HG02798 (cell line): ENCODE measurements at regions not wholly inside any gene's neighbourhood (a gene's known extent, or its start where the extent isn't known, plus 50 kb on each side); places are given as distances from the start of the nearest gene placed in this dataset.
A peak's percentile ranks its signal among the peaks of the same experiment; 100 is the strongest.
"Not testable (repeated sequence)": the region's sequence is repeated elsewhere in the genome, so short reads cannot be mapped to it uniquely, and the experiment has no call there.

ENCODE experiments used
- ATAC-seq: cut with Tn5 transposase; IDR thresholded peaks from one replicate; pipeline ENCODE4 v1.9.1; 2021; ENCODE audit warnings: mild to moderate bottlenecking; ENCODE audit not compliant: unreplicated experiment, poor library complexity

GRCh38 chr7:131691454-131692130 lies 135.2 kb upstream of the PODXL start:
- no peak for ATAC-seq

- no peak for ATAC-seq
These were observed 134.0 kb upstream of the PODXL start for GRCh38 chr7:131690441-131690840.

- ATAC-seq, result no peak
These were observed 133.3 kb upstream of the PODXL start for GRCh38 chr7:131689662-131690234.

- ATAC-seq, result peak; percentile 71
These were observed 132.6 kb upstream of the PODXL start for GRCh38 chr7:131688738-131689661.

- no peak for ATAC-seq
These were observed 130.9 kb upstream of the PODXL start for GRCh38 chr7:131687296-131687695.

GRCh38 chr7:131686833-131687232 lies 130.4 kb upstream of the PODXL start:
- no peak for ATAC-seq

GRCh38 chr7:131683536-131684125 lies 127.2 kb upstream of the PODXL start:
- no peak for ATAC-seq

- no peak for ATAC-seq
These were observed 125.5 kb upstream of the PODXL start for GRCh38 chr7:131681961-131682360.

GRCh38 chr7:131679071-131679470 lies 122.6 kb upstream of the PODXL start:
- ATAC-seq, result not testable (repeated sequence)

GRCh38 chr7:131676850-131677249 lies 120.4 kb upstream of the PODXL start:
- ATAC-seq, result not testable (repeated sequence)

- ATAC-seq, result no peak
These were observed 117.7 kb upstream of the PODXL start for GRCh38 chr7:131674131-131674530.

- ATAC-seq, result no peak
These were observed 117.1 kb upstream of the PODXL start for GRCh38 chr7:131673576-131673975.

GRCh38 chr7:131670406-131670805 lies 114.0 kb upstream of the PODXL start:
- no peak for ATAC-seq

GRCh38 chr7:131667699-131668098 lies 111.3 kb upstream of the PODXL start:
- no peak for ATAC-seq

- no peak for ATAC-seq
These were observed 108.6 kb upstream of the PODXL start for GRCh38 chr7:131665021-131665420.

- no peak for ATAC-seq
These were observed 108.1 kb upstream of the PODXL start for GRCh38 chr7:131664570-131664969.

- not testable (repeated sequence) for ATAC-seq
These were observed 106.0 kb upstream of the PODXL start for GRCh38 chr7:131662301-131662873.

- ATAC-seq, result no peak
These were observed 101.5 kb upstream of the PODXL start for GRCh38 chr7:131657881-131658280.

- ATAC-seq, result no peak
These were observed 100.7 kb upstream of the PODXL start for GRCh38 chr7:131656980-131657723.

- ATAC-seq, result no peak
These were observed 99.4 kb upstream of the PODXL start for GRCh38 chr7:131655866-131656265.
